ENCODE measurements at regions not wholly inside any gene's neighbourhood (a gene's known extent, or its start where the extent isn't known, plus 50 kb on each side); places are given as distances from the start of the nearest gene placed in this dataset.

- Mint-ChIP-seq H3K36me3 (no peaks in the 10 kb centered on the region), H3K4me3 (no peak overlapping the region), H3K4me1 (ENCODE audit: unreplicated experiment) (no peaks in the 10 kb centered on the region), H3K27me3 (no peaks in the 10 kb centered on the region), H3K9me3 (peaks cover 10% of the 10 kb centered on the region), H3K27ac (no peak overlapping the region)
- no peak for TF ChIP-seq CTCF (conservative IDR thresholded peaks at IDR 0.05)
- no peak for DNase-seq (ENCODE audit: extremely low spot score, unreplicated experiment)
Observed at GRCh38 chr16:72443809-72444208, 271.9 kb upstream of the PMFBP1 start.

- H3K27ac Mint-ChIP-seq = no peak overlapping the region
- H3K36me3 Mint-ChIP-seq = no peaks in the 10 kb centered on the region
- DNase-seq (ENCODE audit: extremely low spot score, unreplicated experiment) = no peak
- no peaks in the 10 kb centered on the region for H3K4me1 Mint-ChIP-seq (ENCODE audit: unreplicated experiment)
- no peaks in the 10 kb centered on the region for H3K9me3 Mint-ChIP-seq
- TF ChIP-seq CTCF (conservative IDR thresholded peaks at IDR 0.05) = no peak
- no peak overlapping the region for H3K4me3 Mint-ChIP-seq
- H3K27me3 Mint-ChIP-seq = no peaks in the 10 kb centered on the region
Observed at GRCh38 chr16:72442385-72443158, 270.6 kb upstream of the PMFBP1 start.

GRCh38 chr16:72437891-72438290, 265.9 kb upstream of the PMFBP1 start:
- H3K9me3 Mint-ChIP-seq = peaks cover 24% of the 10 kb centered on the region
- H3K36me3 Mint-ChIP-seq = peaks cover 10% of the 10 kb centered on the region
- DNase-seq (ENCODE audit: extremely low spot score, unreplicated experiment) = no peak
- no peak overlapping the region for H3K4me3 Mint-ChIP-seq
- H3K4me1 Mint-ChIP-seq (ENCODE audit: unreplicated experiment) = no peaks in the 10 kb centered on the region
- H3K27ac Mint-ChIP-seq = no peak overlapping the region
- no peaks in the 10 kb centered on the region for H3K27me3 Mint-ChIP-seq
- no peak for TF ChIP-seq CTCF (conservative IDR thresholded peaks at IDR 0.05)

GRCh38 chr16:72434159-72434558, 262.2 kb upstream of the PMFBP1 start:
- no peak overlapping the region for H3K4me3 Mint-ChIP-seq
- H3K27ac Mint-ChIP-seq = no peak overlapping the region
- no peak for TF ChIP-seq CTCF (conservative IDR thresholded peaks at IDR 0.05)
- no peaks in the 10 kb centered on the region for H3K4me1 Mint-ChIP-seq (ENCODE audit: unreplicated experiment)
- H3K9me3 Mint-ChIP-seq = peaks cover 24% of the 10 kb centered on the region
- H3K27me3 Mint-ChIP-seq = no peaks in the 10 kb centered on the region
- H3K36me3 Mint-ChIP-seq = peaks cover 10% of the 10 kb centered on the region
- no peak for DNase-seq (ENCODE audit: extremely low spot score, unreplicated experiment)

- Mint-ChIP-seq H3K36me3 (peaks cover 6% of the 10 kb centered on the region), H3K4me3 (no peak overlapping the region), H3K27ac (no peak overlapping the region), H3K9me3 (peaks cover 14% of the 10 kb centered on the region), H3K27me3 (no peaks in the 10 kb centered on the region), H3K4me1 (ENCODE audit: unreplicated experiment) (no peaks in the 10 kb centered on the region)
- no peak for TF ChIP-seq CTCF (conservative IDR thresholded peaks at IDR 0.05)
- no peak for DNase-seq (ENCODE audit: extremely low spot score, unreplicated experiment)
Observed at GRCh38 chr16:72430121-72430520, 258.2 kb upstream of the PMFBP1 start.

Measured in type B pancreatic cell (in vitro differentiated cells).